NCI-H1417 treated with DMSO at 0.1 percent for 48 hours (cell line): ENCODE measurements at regions not wholly inside any gene's neighbourhood (a gene's known extent, or its start where the extent isn't known, plus 50 kb on each side); places are given as distances from the start of the nearest gene placed in this dataset.

Experiments used
- DNase-seq: peaks from one replicate; lab custom pipeline; 2025; lab: John Stamatoyannopoulos, UW

DNA sequence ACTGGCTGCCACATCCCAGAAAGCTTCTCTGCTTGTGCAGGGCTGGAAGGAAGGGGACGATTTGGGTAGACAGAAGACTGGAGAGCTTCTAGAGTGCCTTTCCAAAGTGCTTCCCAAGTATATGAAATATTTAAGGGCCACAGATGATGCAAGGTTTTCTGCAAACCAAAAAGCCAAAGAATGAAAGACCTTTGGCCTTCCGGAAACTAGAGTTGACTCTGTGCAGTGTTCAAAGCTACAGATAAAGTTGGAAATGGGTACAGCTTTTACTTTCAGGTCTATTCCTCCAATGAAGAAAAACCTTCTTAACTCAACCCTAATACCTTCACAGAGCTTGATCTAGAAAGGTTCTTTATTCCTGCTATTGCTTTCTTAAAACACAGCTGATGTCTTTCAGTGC, 253.0 kb upstream of the KLHL29 start:
- no peak for DNase-seq

DNA sequence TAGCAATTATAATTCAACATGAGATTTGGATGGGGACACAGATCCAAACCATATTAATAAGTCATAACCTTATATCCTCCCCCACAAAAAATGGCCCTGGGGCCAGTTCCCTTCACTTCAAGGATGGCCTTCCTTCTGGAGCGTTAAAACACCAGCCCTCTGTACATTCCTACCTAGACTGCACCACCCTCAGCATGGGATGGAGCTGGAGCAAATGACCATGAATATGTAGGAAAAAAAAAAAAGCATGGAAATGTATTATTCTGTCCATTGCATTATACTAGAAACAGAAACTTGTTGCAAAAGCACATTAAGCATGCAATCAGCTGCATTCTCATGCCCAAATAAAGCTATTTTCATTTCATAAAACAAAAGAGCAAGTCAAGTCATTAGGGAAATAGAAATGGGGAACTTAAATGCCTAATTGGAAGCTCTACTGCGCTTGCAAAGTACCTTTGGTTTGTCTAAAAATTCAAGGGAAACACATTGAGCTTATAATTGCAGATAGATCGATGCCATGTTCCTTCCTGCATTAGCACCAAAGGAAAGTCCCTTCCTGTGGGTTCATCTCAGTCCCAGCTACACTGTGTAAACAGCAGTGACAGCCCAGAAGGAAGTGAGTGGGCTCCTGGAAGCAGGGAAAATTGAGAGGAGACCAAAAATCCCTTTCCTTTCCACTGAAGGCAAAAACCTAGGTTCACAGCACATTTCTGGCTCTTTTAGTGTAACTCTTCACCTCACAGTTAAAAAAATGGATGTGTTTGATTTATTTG, 252.0 kb upstream of the KLHL29 start:
- no peak for DNase-seq

DNA sequence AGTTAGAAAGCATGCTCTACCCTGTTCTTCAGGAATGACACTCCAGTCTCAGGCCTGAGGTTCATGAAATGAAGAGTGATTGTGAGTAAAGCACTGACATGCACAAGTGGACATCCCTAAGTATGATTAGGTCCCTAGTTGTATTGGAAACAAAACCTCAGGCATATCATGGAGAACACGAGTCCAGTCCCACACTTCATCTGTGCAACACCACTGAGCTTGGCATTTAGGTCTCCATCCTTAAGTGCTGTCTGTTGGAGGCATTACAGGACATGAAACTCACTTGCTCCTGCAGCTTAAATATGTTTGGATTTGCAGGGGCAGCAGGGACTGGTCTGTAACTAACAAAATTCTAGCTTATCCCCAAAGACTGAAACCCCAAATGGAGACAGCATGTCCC, 250.3 kb upstream of the KLHL29 start:
- DNase-seq = no peak

DNA sequence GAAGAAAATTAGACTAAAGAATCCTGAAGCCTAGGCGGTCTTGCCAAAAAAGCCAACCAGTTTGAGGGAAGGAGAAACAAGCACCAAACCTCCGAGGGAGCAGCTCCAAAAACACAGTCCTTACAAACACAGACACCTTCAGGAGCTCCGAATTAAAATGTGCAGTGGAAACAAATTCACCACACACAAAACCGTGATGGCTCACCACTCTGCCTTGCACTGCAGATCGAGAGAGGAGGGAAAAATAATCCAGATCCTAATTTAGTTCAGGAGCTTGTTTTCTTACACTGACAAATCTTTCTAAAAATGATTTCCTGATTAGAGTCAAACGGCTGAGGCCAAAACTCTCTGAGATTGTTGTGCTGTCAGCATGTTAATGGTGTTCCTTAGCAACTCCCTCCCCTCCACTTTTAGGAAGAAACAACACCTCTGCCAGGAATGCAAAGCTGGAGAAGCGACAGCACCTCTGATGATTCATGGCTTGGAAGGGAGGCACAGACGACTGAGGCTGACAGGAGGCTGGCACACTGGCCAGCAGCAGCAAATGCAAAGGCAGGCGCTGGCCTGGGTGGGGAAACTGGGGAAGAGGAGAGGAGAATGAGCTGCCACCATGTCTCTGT, 249.4 kb upstream of the KLHL29 start:
- no peak for DNase-seq

DNA sequence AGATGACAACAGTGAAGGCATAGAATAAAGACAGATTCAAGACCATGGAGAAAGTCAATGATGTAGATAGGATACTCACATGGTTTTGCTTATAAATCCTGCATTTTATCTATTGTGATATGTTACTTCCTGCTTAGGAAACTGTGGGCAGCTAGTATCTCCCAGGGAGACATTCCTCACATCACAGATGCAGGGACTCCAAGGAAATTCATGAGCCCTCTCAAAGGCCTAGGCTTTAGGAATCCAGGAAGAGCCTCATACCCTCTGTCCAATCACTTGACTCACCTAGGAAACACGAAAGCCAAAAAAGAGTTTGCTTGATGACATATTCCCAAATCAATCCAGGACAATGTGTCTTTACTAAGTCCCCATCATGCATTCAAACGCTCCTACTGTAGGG, 247.8 kb upstream of the KLHL29 start:
- DNase-seq = no peak

DNA sequence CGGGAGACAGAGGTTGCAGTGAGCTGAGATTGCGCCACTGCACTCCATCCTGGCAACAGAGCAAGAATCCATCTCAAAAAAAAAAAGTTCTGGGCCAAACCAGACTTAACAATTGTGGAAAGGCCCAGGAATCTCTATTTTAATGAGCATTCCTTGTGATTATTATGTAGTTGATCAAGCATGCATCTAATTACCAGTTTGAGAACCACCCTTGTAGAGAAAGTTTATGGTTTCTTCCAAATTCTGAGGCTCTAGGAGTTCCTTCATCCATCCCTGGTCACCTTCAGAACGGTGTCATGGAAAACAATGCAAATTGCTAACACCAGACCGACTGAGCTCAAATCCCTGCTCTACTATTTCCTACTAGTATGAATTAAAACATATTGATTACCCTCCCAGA, 246.3 kb upstream of the KLHL29 start:
- DNase-seq = no peak

DNA sequence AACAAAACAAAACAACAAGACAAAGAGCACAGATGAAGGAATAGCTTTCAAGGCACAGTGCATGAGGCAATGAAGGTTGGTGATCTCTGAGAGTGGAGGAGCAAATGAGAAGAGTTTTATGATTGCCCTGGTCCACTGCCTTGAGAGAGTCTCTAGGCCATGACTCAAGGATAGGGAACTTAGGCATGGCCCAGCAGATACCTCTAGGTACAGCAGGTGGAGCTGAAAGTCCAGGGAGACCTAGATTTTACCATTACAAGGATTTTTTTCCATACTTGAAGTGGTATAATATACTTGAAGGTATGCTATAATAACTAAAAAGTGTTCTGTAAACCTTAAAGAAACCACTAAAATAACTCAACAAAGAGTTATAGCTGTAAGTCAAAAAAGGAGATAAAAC, 239.5 kb upstream of the KLHL29 start:
- no peak for DNase-seq

DNA sequence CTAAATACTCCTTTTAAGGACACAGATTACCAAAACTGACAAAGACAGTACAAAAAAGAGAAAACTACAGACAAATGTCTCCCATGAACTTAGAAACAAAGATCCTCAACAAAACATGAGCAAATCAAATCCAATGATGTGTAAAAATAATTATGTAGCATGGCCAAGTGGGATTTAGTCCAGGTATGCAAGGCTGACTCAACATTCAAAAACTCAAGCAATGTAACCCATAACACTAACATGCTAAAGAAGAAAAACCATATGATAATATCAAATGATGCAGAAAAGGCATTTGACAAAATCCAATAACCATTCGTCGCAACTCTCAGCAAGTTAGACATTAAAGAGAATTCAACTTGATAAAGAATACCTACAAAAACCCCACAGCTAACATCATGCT, 239.0 kb upstream of the KLHL29 start:
- DNase-seq = no peak

DNA sequence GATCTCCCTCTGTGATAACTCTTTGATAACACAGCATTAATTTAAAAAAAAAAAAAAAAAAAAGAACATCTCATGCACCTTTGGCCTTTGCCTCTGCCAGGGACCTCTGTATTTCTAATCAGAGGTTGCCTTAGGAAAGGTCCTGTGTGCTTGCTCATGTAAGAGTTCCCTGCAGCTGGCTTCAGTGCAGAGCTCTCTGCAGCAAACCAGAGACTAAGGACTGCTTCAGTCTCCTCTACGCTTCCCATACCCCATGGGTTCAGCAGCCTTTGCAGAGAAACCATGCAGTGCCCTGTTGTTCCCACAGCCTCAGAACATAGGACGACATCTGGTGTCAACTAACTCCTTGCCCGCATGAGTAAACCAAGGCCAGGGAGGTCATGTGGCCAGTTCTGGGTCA, 236.6 kb upstream of the KLHL29 start:
- DNase-seq = no peak

DNA sequence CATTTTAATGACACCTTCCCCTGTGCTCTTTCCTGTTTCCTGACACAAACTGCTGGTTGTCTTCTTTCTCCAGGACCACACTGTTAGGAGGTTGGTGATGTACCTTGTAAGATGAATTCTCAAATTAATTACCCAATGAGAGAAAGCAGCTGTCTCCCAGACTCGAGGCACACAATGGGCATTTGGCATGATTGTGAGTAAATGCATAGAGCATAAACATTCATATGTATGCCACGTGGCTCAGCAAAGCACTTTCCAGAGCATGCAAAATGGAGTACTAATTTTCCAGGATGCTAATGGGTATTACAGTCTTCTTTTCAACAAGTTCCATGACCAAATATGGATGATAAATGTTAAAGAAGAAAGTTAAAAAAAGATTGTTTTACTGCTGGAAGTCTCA, 235.2 kb upstream of the KLHL29 start:
- DNase-seq = no peak

DNA sequence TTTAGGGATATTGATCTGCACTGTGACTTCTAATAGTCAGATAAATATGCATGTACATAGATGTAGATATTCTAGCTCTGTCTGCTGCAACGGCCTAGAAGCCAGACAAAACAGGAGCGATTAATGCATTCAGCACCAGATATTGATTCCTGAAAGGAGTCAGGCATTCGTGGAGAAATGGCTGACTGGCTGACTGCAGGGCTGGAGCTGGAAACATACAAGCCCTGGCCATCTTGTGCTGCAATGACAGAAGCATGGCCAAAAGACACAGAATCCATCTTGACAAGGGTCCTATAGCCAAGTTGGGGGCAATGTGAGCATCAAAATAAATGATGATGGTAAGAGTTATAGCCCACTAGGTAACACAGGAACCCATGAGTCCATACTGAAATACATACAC, 231.5 kb upstream of the KLHL29 start:
- no peak for DNase-seq

DNA sequence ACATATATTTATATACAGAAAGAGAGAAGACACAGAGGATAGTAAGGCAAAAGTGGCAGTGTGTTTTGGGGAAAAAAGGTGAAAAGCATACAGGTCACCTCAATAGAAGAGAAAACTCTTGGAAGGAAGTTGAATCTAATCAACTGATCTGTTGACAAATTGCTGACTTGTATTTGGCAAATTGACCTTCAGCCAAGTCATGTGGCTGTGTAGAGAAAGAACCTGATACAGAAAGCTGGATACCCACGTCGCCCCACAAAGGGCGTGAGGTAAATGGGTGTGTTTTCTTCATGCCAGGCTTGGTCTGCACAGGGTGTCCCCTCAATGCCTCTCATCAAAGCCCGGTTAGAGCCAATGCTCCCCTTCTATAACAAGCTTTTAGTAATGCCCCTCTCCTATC, 230.0 kb upstream of the KLHL29 start:
- DNase-seq = no peak

DNA sequence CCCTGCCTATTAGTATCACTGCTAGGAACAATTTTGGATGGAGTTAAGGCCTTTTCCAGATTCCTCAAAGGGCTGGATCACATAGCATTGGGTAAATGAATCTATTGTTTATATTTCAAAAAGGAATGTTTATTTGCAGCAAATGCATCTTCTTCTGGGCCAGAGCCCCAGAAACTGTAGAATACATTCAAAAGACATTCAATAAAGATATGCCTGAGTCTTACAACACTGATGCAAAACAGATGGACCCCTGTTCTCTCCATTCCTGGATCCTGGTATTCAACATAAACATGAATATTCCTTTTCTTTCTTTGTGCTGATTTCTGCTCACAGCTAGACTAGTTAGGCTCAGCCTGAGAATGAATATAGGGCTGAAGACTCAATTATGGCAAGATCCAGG, 227.2 kb upstream of the KLHL29 start:
- no peak for DNase-seq

DNA sequence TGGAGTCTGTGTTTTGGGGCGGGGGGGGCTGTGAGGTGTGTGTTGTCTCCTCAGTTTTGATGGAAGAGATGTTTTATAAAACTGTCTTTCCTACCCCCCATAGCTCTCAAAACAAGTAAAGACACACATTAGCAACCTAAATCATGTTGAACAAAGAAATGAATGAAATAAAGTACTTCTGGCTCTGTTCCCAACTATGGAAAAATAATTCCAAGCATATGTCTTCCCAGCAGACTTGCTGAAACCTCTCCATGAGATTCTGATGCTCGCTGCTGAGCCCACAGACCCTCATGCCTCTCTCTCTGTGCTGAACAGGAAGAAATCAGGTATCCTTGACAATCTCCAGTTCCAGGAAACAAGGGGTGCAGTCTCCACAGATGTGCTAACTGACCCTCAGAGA, 226.7 kb upstream of the KLHL29 start:
- DNase-seq = no peak

DNA sequence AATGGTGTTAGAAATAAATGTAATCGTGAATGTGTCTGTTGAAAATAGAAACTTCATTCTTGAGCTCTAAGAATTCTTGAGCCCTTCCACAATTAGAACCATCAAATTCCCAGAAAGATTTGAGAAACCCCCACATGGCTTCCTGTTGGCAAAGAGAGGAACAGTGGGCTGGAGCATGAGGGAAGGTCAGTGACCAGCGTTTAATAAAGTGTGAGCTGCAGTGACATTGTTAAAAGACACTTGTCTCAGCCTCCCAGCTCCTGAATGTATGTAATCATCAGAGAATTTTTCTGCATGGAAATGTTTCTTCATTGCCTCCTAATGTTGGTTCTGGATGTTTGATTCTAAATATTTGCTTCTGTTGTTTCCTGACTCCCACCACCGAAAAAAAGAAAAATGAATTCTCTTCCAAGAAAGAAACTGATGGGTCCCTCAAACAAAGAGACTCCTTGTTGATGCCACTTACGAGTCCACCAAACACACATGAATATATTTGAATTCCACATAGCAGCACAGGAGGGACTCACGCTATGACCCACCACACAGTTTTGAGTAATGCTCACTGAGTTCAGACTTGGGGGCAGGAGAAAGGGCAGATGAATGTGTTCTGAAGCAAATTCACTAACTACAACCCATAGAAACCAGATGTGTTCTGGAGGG, 225.1 kb upstream of the KLHL29 start:
- DNase-seq = no peak

DNA sequence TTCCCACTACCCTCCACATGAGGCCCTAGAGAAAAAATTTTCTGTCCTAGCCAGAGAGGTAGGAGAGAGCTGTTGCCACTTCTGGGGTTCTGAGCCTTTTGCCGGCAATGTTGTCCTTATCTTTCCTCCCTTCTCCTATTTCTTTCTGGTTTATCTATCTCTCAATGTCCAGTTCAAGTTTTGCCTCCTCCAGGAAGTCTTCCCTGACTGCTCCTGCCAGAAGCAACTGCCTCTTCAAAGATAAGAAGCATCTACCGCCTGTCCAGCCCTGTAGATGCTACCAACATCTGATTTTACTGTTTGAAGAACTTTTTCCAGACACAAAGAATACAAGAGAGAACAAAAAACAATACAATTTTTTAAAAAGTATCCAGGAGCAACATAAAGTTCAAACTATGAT, 220.8 kb upstream of the KLHL29 start:
- no peak for DNase-seq

DNA sequence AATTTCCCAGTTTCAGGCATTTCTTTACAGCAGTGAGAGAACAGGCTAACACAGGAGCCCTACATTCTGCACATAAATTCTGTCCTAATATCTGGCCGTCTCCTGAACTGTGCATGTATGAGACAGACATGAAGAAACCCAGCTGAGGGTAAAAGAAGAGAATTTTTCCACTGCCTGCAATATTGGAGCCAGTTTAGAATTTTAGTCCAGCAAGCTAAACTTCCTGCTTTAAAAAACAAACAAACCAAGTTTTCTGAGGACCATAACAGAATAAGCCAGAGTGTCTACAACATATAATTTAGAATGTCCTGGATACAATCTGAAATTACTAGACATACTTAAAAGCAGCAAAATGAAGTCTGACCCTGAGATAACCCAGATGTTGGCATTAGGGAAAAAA, 215.1 kb upstream of the KLHL29 start:
- no peak for DNase-seq

DNA sequence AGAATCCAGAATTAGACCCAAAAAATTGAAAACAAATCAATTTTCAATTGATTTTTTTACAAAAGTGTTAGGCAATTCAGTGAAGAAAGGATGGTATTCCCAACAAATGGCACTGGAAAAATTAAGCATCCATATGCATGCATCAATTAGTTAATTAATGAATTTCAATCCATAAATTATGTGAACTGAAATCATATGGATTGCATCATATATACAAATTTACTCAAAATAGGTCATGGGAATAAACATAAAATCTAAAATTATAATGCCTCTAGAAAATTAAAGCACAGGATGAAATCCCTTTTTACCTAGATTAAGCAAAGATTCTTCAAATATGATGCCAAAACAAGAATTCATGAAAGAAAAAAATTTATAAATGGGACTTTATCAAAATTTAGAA, 213.9 kb upstream of the KLHL29 start:
- DNase-seq = no peak

DNA sequence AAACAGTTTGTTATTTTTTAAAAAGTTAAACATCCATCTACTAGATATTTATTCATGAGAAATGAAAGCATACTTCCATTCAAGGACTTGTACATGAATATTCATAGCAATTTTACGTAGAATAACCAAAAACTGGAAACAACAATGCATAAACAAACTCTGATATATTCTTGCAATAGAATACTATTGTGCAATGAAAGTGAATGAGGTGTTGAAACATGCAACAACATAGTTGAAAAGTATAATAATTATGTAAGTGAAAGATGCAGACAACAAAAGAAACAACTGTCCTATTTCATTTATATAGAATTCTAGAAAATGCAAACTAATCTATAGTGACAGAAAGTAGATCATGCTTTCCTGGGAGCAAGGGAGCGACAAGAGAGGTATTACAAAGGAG, 206.6 kb upstream of the KLHL29 start:
- DNase-seq = no peak

DNA sequence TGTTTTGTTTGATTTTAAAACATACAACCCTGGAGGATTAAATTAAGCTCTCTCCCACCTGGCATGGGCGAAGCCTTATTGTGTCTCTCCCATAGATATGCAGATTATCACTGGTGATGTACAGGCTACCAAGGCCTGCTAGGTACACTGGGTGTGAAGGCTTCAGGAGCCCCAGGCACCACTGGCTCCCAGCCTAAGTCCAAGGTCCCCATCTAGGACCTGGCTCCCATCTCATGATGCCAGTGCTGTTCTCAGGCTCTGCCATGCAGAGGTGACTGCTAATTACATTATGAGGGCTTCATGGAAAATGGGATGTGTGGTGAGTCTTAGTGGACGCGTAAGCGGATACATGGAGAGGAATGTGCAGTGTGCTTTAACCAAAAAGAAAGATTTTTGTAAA, 201.2 kb upstream of the KLHL29 start:
- DNase-seq = no peak

DNA sequence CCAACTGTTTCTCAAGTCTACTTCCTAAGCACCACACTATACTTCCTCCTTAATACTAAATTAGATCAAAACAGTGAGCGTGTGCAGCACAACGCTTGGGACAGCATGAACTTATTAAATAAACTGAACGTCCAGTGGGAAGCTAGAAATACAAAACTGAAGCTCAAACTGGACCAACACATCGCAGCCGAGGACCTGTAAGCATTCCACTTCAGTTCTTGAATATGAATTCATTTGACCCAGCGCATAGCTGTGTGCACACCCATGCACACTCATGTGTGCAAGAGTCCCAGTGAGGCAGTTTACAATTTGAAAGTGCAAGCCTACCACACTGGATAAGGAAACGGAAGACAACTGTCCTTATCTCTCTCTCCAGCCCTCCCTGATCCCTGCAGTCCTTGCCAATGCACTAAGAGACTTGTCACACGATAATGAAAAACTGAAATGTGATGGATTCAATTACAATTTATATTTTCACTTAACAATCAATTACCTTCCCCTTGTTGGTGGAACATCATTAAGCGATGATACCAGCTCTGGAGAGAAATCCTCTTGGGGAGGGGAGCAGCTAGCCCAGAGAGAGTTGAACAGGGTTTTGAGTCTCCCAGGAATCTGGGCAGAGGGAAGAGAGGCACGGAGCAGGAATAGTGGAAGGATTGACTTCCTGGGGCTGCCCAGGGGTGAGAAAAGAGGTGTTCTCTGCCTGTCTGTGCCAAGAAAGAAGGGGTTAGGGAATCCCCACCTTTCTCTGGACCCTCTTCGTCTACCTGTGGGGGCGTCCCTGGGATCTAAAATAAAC, 186.5 kb upstream of the KLHL29 start:
- DNase-seq = no peak

DNA sequence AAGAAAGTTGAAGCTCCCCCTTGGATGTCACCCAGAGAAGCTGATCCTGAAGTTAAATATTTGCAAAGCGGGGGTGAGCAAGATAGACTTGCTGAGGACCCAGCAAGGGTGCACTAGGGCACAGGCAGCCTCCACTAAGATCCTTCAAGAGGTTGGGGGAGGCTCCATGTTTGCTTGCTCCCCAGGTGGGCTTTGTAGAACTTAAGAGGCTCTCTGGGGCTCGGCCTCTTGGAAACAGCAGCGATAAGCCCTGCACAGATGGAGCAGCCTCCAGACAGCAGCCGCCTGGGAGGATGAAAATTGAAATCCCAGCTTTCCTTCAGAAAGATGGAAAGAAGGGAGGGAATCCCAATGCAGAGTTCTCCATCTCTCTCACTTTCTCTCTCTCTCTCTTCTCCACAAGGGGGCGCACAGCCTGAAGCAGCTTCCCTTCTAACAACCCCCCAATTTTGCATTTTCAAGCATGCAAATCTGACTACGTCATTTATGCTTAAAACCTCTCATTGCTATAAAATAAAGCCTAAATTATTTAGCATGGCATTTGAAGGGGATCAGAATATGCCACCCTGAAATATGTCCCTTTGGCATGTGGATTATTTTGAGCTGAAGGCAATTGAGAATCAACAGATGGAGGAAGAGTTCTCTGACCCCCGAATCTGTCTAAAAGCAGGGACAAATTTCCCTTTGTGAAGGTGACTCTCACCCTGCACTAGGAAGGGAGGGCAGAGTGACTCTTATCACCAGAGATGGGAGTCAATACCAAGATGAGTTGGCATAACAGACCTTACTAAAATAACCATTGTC, 185.7 kb upstream of the KLHL29 start:
- no peak for DNase-seq
